ENCODE measurements at regions not wholly inside any gene's neighbourhood (a gene's known extent, or its start where the extent isn't known, plus 50 kb on each side); places are given as distances from the start of the nearest gene placed in this dataset.

DNA sequence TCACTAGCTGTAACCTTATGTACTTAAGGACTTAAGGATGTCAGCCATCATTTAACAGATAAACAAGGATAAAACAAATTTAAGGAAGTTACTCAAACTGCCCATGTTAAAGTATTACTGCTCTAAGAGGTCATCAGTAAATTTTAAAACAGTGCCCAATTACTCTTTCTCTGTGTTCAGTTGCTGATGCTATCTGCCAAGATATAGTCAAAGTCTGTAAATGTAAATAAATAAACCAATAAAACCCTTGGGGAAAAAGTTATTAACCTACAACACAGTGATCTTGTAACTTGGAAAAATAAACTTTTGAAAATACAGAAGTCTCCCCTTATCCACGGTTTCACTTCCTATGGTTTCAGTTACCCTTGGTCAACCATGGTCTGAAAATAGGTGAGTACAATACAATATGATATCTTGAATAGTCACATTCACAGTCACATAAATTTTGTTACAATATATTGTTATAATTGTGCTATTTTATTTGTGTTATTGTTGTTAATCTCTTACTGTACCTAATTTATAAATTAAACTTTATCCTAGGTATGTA is 501.8 kb downstream of the LMO4 start:
- no peaks in the 10 kb centered on the region for H3K9me3 ChIP-seq
- ATAC-seq: no peak
- H3K27me3 ChIP-seq: no peaks in the 10 kb centered on the region
- H3K27ac ChIP-seq: no peak overlapping the region
- H3K4me1 ChIP-seq: peaks cover 0 to 8% (median 0%) of the 10 kb centered on the region in 3 donors
- TF ChIP-seq POLR2A (IDR thresholded peaks at IDR 0.05) (no peak), EP300 (IDR thresholded peaks at IDR 0.05) (no peak), POLR2AphosphoS5 (IDR thresholded peaks at IDR 0.05) (no peak)
- TF ChIP-seq, protein P1, sequence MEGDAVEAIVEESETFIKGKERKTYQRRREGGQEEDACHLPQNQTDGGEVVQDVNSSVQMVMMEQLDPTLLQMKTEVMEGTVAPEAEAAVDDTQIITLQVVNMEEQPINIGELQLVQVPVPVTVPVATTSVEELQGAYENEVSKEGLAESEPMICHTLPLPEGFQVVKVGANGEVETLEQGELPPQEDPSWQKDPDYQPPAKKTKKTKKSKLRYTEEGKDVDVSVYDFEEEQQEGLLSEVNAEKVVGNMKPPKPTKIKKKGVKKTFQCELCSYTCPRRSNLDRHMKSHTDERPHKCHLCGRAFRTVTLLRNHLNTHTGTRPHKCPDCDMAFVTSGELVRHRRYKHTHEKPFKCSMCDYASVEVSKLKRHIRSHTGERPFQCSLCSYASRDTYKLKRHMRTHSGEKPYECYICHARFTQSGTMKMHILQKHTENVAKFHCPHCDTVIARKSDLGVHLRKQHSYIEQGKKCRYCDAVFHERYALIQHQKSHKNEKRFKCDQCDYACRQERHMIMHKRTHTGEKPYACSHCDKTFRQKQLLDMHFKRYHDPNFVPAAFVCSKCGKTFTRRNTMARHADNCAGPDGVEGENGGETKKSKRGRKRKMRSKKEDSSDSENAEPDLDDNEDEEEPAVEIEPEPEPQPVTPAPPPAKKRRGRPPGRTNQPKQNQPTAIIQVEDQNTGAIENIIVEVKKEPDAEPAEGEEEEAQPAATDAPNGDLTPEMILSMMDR (IDR thresholded peaks at IDR 0.05): no peak
- H3K36me3 ChIP-seq: no peaks in the 10 kb centered on the region
- no peak overlapping the region for H3K4me3 ChIP-seq
- WGBS, 2 donors (ENCODE audit: low coverage in 1 of 2): 73 to 85% methylated on average over 1 of the region's 1 CpG

GRCh38 chr1:87833166-87833565 is 504.5 kb downstream of the LMO4 start:
- 35 to 46% methylated on average over 5 of the region's 5 CpGs for WGBS, 2 donors (ENCODE audit: low coverage in 1 of 2)
- no peaks in the 10 kb centered on the region for H3K27me3 ChIP-seq
- H3K36me3 ChIP-seq: no peaks in the 10 kb centered on the region
- H3K4me3 ChIP-seq: no peak overlapping the region
- no peak for ATAC-seq
- no peak overlapping the region for H3K27ac ChIP-seq
- no peaks in the 10 kb centered on the region for H3K9me3 ChIP-seq
- no peaks in the 10 kb centered on the region for H3K4me1 ChIP-seq
- TF ChIP-seq EP300 (IDR thresholded peaks at IDR 0.05): no peak
- TF ChIP-seq, protein P1 (IDR thresholded peaks at IDR 0.05): no peak
- no peak for TF ChIP-seq POLR2A (IDR thresholded peaks at IDR 0.05)

GRCh38 chr1:87834151-87834550 is 505.5 kb downstream of the LMO4 start:
- no peak for TF ChIP-seq POLR2AphosphoS5 (IDR thresholded peaks at IDR 0.05)
- TF ChIP-seq, protein P1 (IDR thresholded peaks at IDR 0.05): no peak
- TF ChIP-seq POLR2A (IDR thresholded peaks at IDR 0.05): no peak
- no peak for TF ChIP-seq EP300 (IDR thresholded peaks at IDR 0.05)
- Histone ChIP-seq H3K27ac (no peak overlapping the region), H3K36me3 (no peaks in the 10 kb centered on the region), H3K27me3 (no peaks in the 10 kb centered on the region), H3K9me3 (no peaks in the 10 kb centered on the region), H3K4me1 (no peaks in the 10 kb centered on the region), H3K4me3 (no peak overlapping the region)
- no peak for ATAC-seq
- WGBS, 2 donors (ENCODE audit: low coverage in 1 of 2): 83 to 90% methylated on average over 2 to 4 of the region's 4 CpGs

GRCh38 chr1:87834941-87835340 is 506.3 kb downstream of the LMO4 start:
- 93 to 100% methylated on average over 4 to 8 of the region's 8 CpGs for WGBS, 2 donors (ENCODE audit: low coverage in 1 of 2)
- Histone ChIP-seq H3K27me3 (no peaks in the 10 kb centered on the region), H3K9me3 (no peaks in the 10 kb centered on the region), H3K36me3 (no peaks in the 10 kb centered on the region), H3K4me1 (no peaks in the 10 kb centered on the region), H3K27ac (no peak overlapping the region), H3K4me3 (no peak overlapping the region)
- TF ChIP-seq EP300 (IDR thresholded peaks at IDR 0.05) (no peak), POLR2AphosphoS5 (IDR thresholded peaks at IDR 0.05) (no peak), POLR2A (IDR thresholded peaks at IDR 0.05) (no peak)
- TF ChIP-seq, protein P1 (IDR thresholded peaks at IDR 0.05): no peak
- no peak for ATAC-seq

- Histone ChIP-seq H3K4me1 (no peaks in the 10 kb centered on the region), H3K27ac (no peak overlapping the region), H3K9me3 (no peaks in the 10 kb centered on the region), H3K36me3 (no peaks in the 10 kb centered on the region), H3K27me3 (no peaks in the 10 kb centered on the region), H3K4me3 (no peak overlapping the region)
- no peak for ATAC-seq
- TF ChIP-seq POLR2A (IDR thresholded peaks at IDR 0.05) (no peak), EP300 (IDR thresholded peaks at IDR 0.05) (no peak), POLR2AphosphoS5 (IDR thresholded peaks at IDR 0.05) (no peak)
- TF ChIP-seq, protein P1 (IDR thresholded peaks at IDR 0.05): no peak
- 83 to 90% methylated on average over 2 to 3 of the region's 3 CpGs for WGBS, 2 donors (ENCODE audit: low coverage in 1 of 2)
Observed at GRCh38 chr1:87840767-87841166, 512.1 kb downstream of the LMO4 start.
